Caco-2 (cell line): ENCODE measurements at regions not wholly inside any gene's neighbourhood (a gene's known extent, or its start where the extent isn't known, plus 50 kb on each side); places are given as distances from the start of the nearest gene placed in this dataset.

Experiments used
- BruUV-seq: library from RNA; stranded (reverse); fragments of 400-500 nt; replicated peaks from 2 replicates; lab custom pipeline; 2021; lab: Mats Ljungman, UMichigan
- CTCF ChIA-PET: fragments of 300-600 bp; sonication (Branson Sonifier 250); formaldehyde crosslinking; loops from one replicate; lab custom pipeline; 2022; ENCODE audit warnings: antibody characterized with exemption; lab: Charles Lee
- POLR2A ChIA-PET: fragments of 300-600 bp; sonication (Branson Sonifier 250); formaldehyde crosslinking; loops from one replicate; lab custom pipeline; 2022; ENCODE audit warnings: antibody characterized with exemption; lab: Charles Lee
- DNase-seq, 2 experiments: peaks; one replicate each; pipeline versions ENCODE4 v3.0.0 to v3.0.0-alpha.2; 2020 to 2022
- H3K27me3 ChIP-seq: replicated peaks from 2 replicates; pipeline ENCODE4 v1.6.0; 2011; ENCODE audit warnings: low read length; ENCODE audit not compliant: control insufficient read depth, insufficient read depth
- H3K36me3 ChIP-seq: 2 replicates; pipeline ENCODE4 v1.5.1; 2011; ENCODE audit warnings: low read length; ENCODE audit not compliant: control insufficient read depth, insufficient read depth
- H3K4me1 ChIP-seq: fragments of 250-450 bp; sonication (Bioruptor Pico); 2 replicates; pipeline ENCODE4 v1.5.1; 2020; ENCODE audit warnings: mild to moderate bottlenecking
- H3K4me3 ChIP-seq: 2 replicates; pipeline ENCODE4 v1.5.1; 2011; ENCODE audit warnings: low read depth, mild to moderate bottlenecking, control low read depth, low read length
- H3K9me3 ChIP-seq: fragments of 250-450 bp; sonication (Bioruptor Pico); 2 replicates; pipeline ENCODE4 v1.5.1; 2020; ENCODE audit warnings: mild to moderate bottlenecking, moderate library complexity
- H3K27ac Mint-ChIP-seq: one replicate; pipeline ENCODE4 v1.8.0; 2022; ENCODE audit warnings: mixed read lengths; ENCODE audit not compliant: unreplicated experiment
- H3K27me3 Mint-ChIP-seq: one replicate; pipeline ENCODE4 v1.8.0; 2022; ENCODE audit warnings: mixed read lengths; ENCODE audit not compliant: insufficient read depth, unreplicated experiment
- H3K36me3 Mint-ChIP-seq: one replicate; pipeline ENCODE4 v1.8.0; 2022; ENCODE audit warnings: mild to moderate bottlenecking, mixed read lengths; ENCODE audit not compliant: insufficient read depth, unreplicated experiment
- H3K4me1 Mint-ChIP-seq: one replicate; pipeline ENCODE4 v1.8.0; 2022; ENCODE audit warnings: low read depth, mixed read lengths; ENCODE audit not compliant: unreplicated experiment
- H3K4me3 Mint-ChIP-seq: one replicate; pipeline ENCODE4 v1.8.0; 2022; ENCODE audit warnings: mild to moderate bottlenecking, moderate library complexity, mixed read lengths; ENCODE audit not compliant: unreplicated experiment
- H3K9me3 Mint-ChIP-seq: one replicate; pipeline ENCODE4 v1.8.0; 2022; ENCODE audit warnings: mixed read lengths; ENCODE audit not compliant: unreplicated experiment
- intact Hi-C: fragments of 100-400 bp; cut with micrococcal nuclease; formaldehyde crosslinking; loops from one replicate; pipeline ENCODE4 v1.10.0; 2022; ENCODE audit not compliant: unreplicated experiment
- TF ChIP-seq, protein P1 (sequence below), 2 experiments: fragments of 200-600 bp in 1 of 2; IDR thresholded peaks; 1 replicate in 1 of 2; 2 replicates in 1 of 2; pipeline versions ENCODE4 v1.5.1 to v1.8.0; 2011 to 2022; ENCODE audit warnings: antibody characterized with exemption in 1 of 2, control low read depth in 1 of 2, inconsistent platforms in 1 of 2, low read depth in 1 of 2, low read length in 1 of 2, mild to moderate bottlenecking in 1 of 2, moderate library complexity in 1 of 2; ENCODE audit not compliant: insufficient read depth in 1 of 2, severe bottlenecking in 1 of 2, unreplicated experiment in 1 of 2

GRCh38 chr5:82526540-82526939 is 248.4 kb upstream of the RPS23 start:
- peaks cover 25% of the 10 kb centered on the region for H3K9me3 Mint-ChIP-seq
- no peaks in the 10 kb centered on the region for H3K27me3 ChIP-seq
- no peaks in the 10 kb centered on the region for H3K4me1 ChIP-seq
- H3K4me3 Mint-ChIP-seq = no peak overlapping the region
- peaks cover 4% of the 10 kb centered on the region for H3K4me1 Mint-ChIP-seq
- TF ChIP-seq, protein P1, sequence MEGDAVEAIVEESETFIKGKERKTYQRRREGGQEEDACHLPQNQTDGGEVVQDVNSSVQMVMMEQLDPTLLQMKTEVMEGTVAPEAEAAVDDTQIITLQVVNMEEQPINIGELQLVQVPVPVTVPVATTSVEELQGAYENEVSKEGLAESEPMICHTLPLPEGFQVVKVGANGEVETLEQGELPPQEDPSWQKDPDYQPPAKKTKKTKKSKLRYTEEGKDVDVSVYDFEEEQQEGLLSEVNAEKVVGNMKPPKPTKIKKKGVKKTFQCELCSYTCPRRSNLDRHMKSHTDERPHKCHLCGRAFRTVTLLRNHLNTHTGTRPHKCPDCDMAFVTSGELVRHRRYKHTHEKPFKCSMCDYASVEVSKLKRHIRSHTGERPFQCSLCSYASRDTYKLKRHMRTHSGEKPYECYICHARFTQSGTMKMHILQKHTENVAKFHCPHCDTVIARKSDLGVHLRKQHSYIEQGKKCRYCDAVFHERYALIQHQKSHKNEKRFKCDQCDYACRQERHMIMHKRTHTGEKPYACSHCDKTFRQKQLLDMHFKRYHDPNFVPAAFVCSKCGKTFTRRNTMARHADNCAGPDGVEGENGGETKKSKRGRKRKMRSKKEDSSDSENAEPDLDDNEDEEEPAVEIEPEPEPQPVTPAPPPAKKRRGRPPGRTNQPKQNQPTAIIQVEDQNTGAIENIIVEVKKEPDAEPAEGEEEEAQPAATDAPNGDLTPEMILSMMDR (IDR thresholded peaks at IDR 0.05; ENCODE audit: insufficient read depth in 1 of 2, low read depth in 1 of 2, low read length in 1 of 2, severe bottlenecking in 1 of 2, unreplicated experiment in 1 of 2) = no peak
- no peaks in the 10 kb centered on the region for H3K27me3 Mint-ChIP-seq
- H3K4me3 ChIP-seq = no peak overlapping the region
- 0 out of 2 replicates have a peak, but pooled peaks cover 3% of the 10 kb centered on the region for H3K9me3 ChIP-seq
- intact Hi-C loops = no loop called here
- H3K27ac Mint-ChIP-seq = no peak overlapping the region
- no peaks in the 10 kb centered on the region for H3K36me3 Mint-ChIP-seq
- ChIA-PET CTCF (no interaction called here), POLR2A (no interaction called here)
- no peaks in the 10 kb centered on the region for H3K36me3 ChIP-seq
- BruUV-seq = no TSS peak
- no peak for DNase-seq

DNA sequence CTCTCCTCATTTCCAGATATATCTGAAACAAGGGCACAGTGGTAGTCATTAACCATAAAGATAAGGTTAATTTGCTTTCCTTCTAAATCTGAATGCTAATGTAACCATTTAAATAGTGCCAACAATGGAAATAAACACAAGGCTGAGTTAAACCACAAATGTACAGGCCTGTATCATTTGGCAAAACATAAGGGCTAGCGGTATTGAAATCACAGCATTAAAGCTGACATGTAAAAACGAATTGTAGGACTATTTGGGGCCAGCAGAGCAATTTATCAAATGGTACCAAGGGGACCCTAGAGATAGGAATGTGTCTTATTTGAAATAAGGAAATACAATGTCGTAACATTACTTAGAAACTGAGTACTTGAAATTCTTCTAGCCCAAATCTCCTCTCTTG is 247.5 kb upstream of the RPS23 start:
- H3K4me3 ChIP-seq = no peak overlapping the region
- peaks cover 9% of the 10 kb centered on the region for H3K4me1 Mint-ChIP-seq
- CTCF ChIA-PET = no interaction called here
- H3K27me3 ChIP-seq = no peaks in the 10 kb centered on the region
- H3K9me3 ChIP-seq = 0 out of 2 replicates have a peak, but pooled peaks cover 3% of the 10 kb centered on the region
- H3K4me3 Mint-ChIP-seq = no peak overlapping the region
- H3K27ac Mint-ChIP-seq = no peak overlapping the region
- H3K36me3 Mint-ChIP-seq = no peaks in the 10 kb centered on the region
- H3K9me3 Mint-ChIP-seq = peaks cover 16% of the 10 kb centered on the region
- no TSS peak for BruUV-seq
- H3K4me1 ChIP-seq = no peaks in the 10 kb centered on the region
- DNase-seq = no peak
- TF ChIP-seq, protein P1 (IDR thresholded peaks at IDR 0.05; ENCODE audit: insufficient read depth in 1 of 2, low read depth in 1 of 2, low read length in 1 of 2, severe bottlenecking in 1 of 2, unreplicated experiment in 1 of 2) = no peak
- intact Hi-C loops = no loop called here
- no peaks in the 10 kb centered on the region for H3K27me3 Mint-ChIP-seq
- POLR2A ChIA-PET = no interaction called here
- no peaks in the 10 kb centered on the region for H3K36me3 ChIP-seq

DNA sequence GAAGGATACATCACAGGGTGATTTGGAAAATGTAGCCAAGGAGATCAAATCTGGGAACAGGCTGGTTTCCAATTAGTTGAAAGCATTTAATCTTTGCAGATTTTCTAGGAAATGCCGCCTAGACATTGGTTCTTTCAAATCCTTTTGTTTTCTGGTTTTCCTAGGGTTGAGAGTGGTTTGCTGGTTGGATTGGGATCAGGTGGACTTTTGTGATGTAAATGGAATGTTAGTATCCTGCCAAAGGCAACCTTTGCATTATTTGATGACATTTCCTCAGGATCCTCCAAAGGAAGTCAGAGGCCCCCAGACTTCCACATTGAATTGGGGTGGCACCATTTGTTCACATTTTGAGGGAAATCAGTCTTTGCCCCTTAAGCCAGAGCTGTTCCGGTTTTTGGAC is 245.5 kb upstream of the RPS23 start:
- H3K27me3 ChIP-seq = no peaks in the 10 kb centered on the region
- ChIA-PET POLR2A (no interaction called here), CTCF (no interaction called here)
- intact Hi-C loops = no loop called here
- no peak overlapping the region for H3K4me3 Mint-ChIP-seq
- no peaks in the 10 kb centered on the region for H3K4me1 ChIP-seq
- DNase-seq = no peak
- no peaks in the 10 kb centered on the region for H3K36me3 ChIP-seq
- no peaks in the 10 kb centered on the region for H3K36me3 Mint-ChIP-seq
- H3K4me3 ChIP-seq = no peak overlapping the region
- H3K4me1 Mint-ChIP-seq = peaks cover 9% of the 10 kb centered on the region
- TF ChIP-seq, protein P1 (IDR thresholded peaks at IDR 0.05; ENCODE audit: insufficient read depth in 1 of 2, low read depth in 1 of 2, low read length in 1 of 2, severe bottlenecking in 1 of 2, unreplicated experiment in 1 of 2) = no peak
- H3K9me3 ChIP-seq = 0 out of 2 replicates have a peak, but pooled peaks cover 3% of the 10 kb centered on the region
- no TSS peak for BruUV-seq
- peaks cover 20% of the 10 kb centered on the region for H3K9me3 Mint-ChIP-seq
- no peak overlapping the region for H3K27ac Mint-ChIP-seq
- H3K27me3 Mint-ChIP-seq = no peaks in the 10 kb centered on the region
